Testis (tissue), 2 donors: ENCODE measurements at regions not wholly inside any gene's neighbourhood (a gene's known extent, or its start where the extent isn't known, plus 50 kb on each side); places are given as distances from the start of the nearest gene placed in this dataset.

Source experiments
- DNase-seq: peaks from one replicate; pipeline ENCODE4 v3.0.0-alpha.2; 2019
- H3K27ac ChIP-seq, 2 donors: fragments of 200-600 bp; sonication (generic); one replicate each; pipeline ENCODE4 v1.5.1; 2019
- H3K27me3 ChIP-seq: fragments of 200-600 bp; sonication (generic); one replicate; pipeline ENCODE4 v1.5.1; 2019
- H3K36me3 ChIP-seq: fragments of 200-600 bp; sonication (generic); one replicate; pipeline ENCODE4 v1.5.1; 2017; ENCODE audit warnings: low read depth; ENCODE audit errors: missing control alignments
- H3K4me1 ChIP-seq: fragments of 200-600 bp; sonication (generic); one replicate; pipeline ENCODE4 v1.5.1; 2019
- H3K4me3 ChIP-seq, 2 donors: fragments of 200-600 bp; sonication (generic); one replicate each; pipeline ENCODE4 v1.5.1; 2017 to 2019
- H3K9me3 ChIP-seq: fragments of 200-600 bp; sonication (generic); one replicate; pipeline ENCODE4 v1.5.1; 2017
- CTCF ChIP-seq, 3 experiments: fragments of 450-650 bp in 2 of 3; fragments of 200-600 bp in 1 of 3; sonication (generic) in 1 of 3; IDR thresholded peaks; one replicate each; pipeline ENCODE4 v1.5.1; 2016 to 2019; ENCODE audit warnings: antibody characterized with exemption in 3 of 3, mild to moderate bottlenecking in 2 of 3, moderate library complexity in 1 of 3
- POLR2A ChIP-seq: fragments of 450-650 bp; IDR thresholded peaks from one replicate; pipeline ENCODE4 v1.6.1; 2017; ENCODE audit warnings: antibody characterized with exemption, mild to moderate bottlenecking, moderate library complexity
- WGBS, 2 donors: methylation state at CpG; one replicate each; pipeline ENCODE4 v1.1.5; 2018; 5-methylcytosine and 5-hydroxymethylcytosine counted together
- intact Hi-C: fragments of 100-400 bp; cut with DNase I; formaldehyde crosslinking; loops from one replicate; pipeline ENCODE4 v1.15.1; 2023; ENCODE audit warnings: low total_unique reads

GRCh38 chr20:57841297-57841866, 131.6 kb upstream of the PMEPA1 start:
- no peaks in the 10 kb centered on the region for H3K27me3 ChIP-seq
- no peak overlapping the region for H3K4me3 ChIP-seq
- no peaks in the 10 kb centered on the region for H3K36me3 ChIP-seq
- no peaks in the 10 kb centered on the region for H3K9me3 ChIP-seq
- H3K4me1 ChIP-seq, result no peaks in the 10 kb centered on the region
- WGBS, 2 donors, result 89 to 95% methylated on average over 10 to 11 of the region's 11 CpGs
- DNase-seq, result no peak
- intact Hi-C loops, result no loop called here
- TF ChIP-seq POLR2A (no peak), CTCF (IDR thresholded peaks at IDR 0.05) (no peak)
- no peak overlapping the region for H3K27ac ChIP-seq

GRCh38 chr20:57840504-57841296, 130.9 kb upstream of the PMEPA1 start:
- DNase-seq, result no peak
- Histone ChIP-seq H3K4me1 (no peaks in the 10 kb centered on the region), H3K36me3 (no peaks in the 10 kb centered on the region), H3K4me3 (no peak overlapping the region), H3K27me3 (no peaks in the 10 kb centered on the region), H3K27ac (no peak overlapping the region), H3K9me3 (no peaks in the 10 kb centered on the region)
- TF ChIP-seq CTCF (IDR thresholded peaks at IDR 0.05) (no peak), POLR2A (no peak)
- intact Hi-C loops, result no loop called here
- WGBS, 2 donors, result 96% methylated on average over 15 to 19 of the region's 19 CpGs

GRCh38 chr20:57840066-57840465, 130.3 kb upstream of the PMEPA1 start:
- WGBS, 2 donors, result 92 to 96% methylated on average over 10 of the region's 10 CpGs
- DNase-seq, result no peak
- H3K4me3 ChIP-seq, result no peak overlapping the region
- no peak overlapping the region for H3K27ac ChIP-seq
- no peaks in the 10 kb centered on the region for H3K36me3 ChIP-seq
- TF ChIP-seq POLR2A (no peak), CTCF (IDR thresholded peaks at IDR 0.05) (no peak)
- no peaks in the 10 kb centered on the region for H3K27me3 ChIP-seq
- H3K9me3 ChIP-seq, result no peaks in the 10 kb centered on the region
- intact Hi-C loops, result no loop called here
- H3K4me1 ChIP-seq, result no peaks in the 10 kb centered on the region

GRCh38 chr20:57838670-57839151, 128.9 kb upstream of the PMEPA1 start:
- Histone ChIP-seq H3K27ac (no peak overlapping the region), H3K4me1 (no peaks in the 10 kb centered on the region), H3K27me3 (no peaks in the 10 kb centered on the region), H3K9me3 (no peaks in the 10 kb centered on the region), H3K4me3 (no peak overlapping the region), H3K36me3 (no peaks in the 10 kb centered on the region)
- intact Hi-C loops, result no loop called here
- WGBS, 2 donors, result 61 to 74% methylated on average over 15 to 18 of the region's 18 CpGs
- TF ChIP-seq CTCF (IDR thresholded peaks at IDR 0.05) (no peak), POLR2A (no peak)
- DNase-seq, result no peak
